K562 (cell line): ENCODE measurements at regions not wholly inside any gene's neighbourhood (a gene's known extent, or its start where the extent isn't known, plus 50 kb on each side); places are given as distances from the start of the nearest gene placed in this dataset.

Experiments
- ATAC-seq: fragments of 200-7000 bp; cut with Tn5 transposase; 3 replicates; pipeline ENCODE4 v1.9.1; 2020; ENCODE audit warnings: moderate library complexity
- BruUV-seq: library from RNA; stranded (reverse); fragments of 400-500 nt; replicated peaks from 2 replicates; lab custom pipeline; 2021; lab: Mats Ljungman, UMichigan
- CTCF ChIA-PET: fragments of 300-600 bp; formaldehyde crosslinking; extraction: SDS; loops from one replicate; lab custom pipeline; 2021; ENCODE audit warnings: low intra/inter-chr PET ratio; lab: Yijun Ruan, JAX
- POLR2A ChIA-PET: fragments of 300-600, 350-650 bp; sonication (Branson Sonifier 250); formaldehyde crosslinking; extraction: SDS; loops from one replicate; lab custom pipeline; 2021; ENCODE audit warnings: antibody characterized with exemption, inconsistent platforms; lab: Yijun Ruan, JAX
- DNase-seq, 4 experiments: peaks; one replicate each; pipeline versions ENCODE4 v3.0.0 to v3.0.0-alpha.2; 2011 to 2018; ENCODE audit warnings: low spot score in 3 of 4, mixed read lengths in 3 of 4; ENCODE audit errors: extremely low read depth in 1 of 4
- FAIRE-seq: peaks from 2 replicates; lab custom pipeline; 2011; peaks lifted over from hg19 to GRCh38; lab: Jason Lieb, UNC
- H2AFZ ChIP-seq: 2 replicates; pipeline ENCODE4 v1.6.0; 2011; ENCODE audit warnings: low read depth, low read length, control low read depth, inconsistent platforms
- H3K27ac ChIP-seq: fragments of 200-600 bp; 3 replicates; pipeline ENCODE4 v1.8.0; 2011; ENCODE audit warnings: low read depth, mild to moderate bottlenecking, control low read depth, inconsistent platforms, low read length, moderate library complexity, mixed read lengths; ENCODE audit errors: extremely low read depth
- H3K27me3 ChIP-seq, 2 experiments: fragments of 300-600 bp in 1 of 2; 2 replicates in 1 of 2; 3 replicates in 1 of 2; pipeline versions ENCODE4 v1.6.0 to v1.8.0; 2011; ENCODE audit warnings: inconsistent platforms in 2 of 2, low read length in 2 of 2, mild to moderate bottlenecking in 1 of 2, mixed read lengths in 1 of 2, moderate library complexity in 1 of 2; ENCODE audit not compliant: control insufficient read depth in 2 of 2, insufficient read depth in 2 of 2
- H3K36me3 ChIP-seq: fragments of 300-600 bp; 3 replicates; pipeline ENCODE4 v1.8.0; 2011; ENCODE audit warnings: mild to moderate bottlenecking, low read length, inconsistent platforms; ENCODE audit not compliant: control insufficient read depth, insufficient read depth
- H3K4me1 ChIP-seq, 2 experiments: fragments of 200-600 bp in 1 of 2; replicated peaks in 1 of 2; 2 replicates in 1 of 2; 3 replicates in 1 of 2; pipeline versions ENCODE4 v1.5.1 to v1.8.0; 2011; ENCODE audit warnings: inconsistent platforms in 2 of 2, low read length in 2 of 2, mild to moderate bottlenecking in 1 of 2, mixed read lengths in 1 of 2, moderate library complexity in 1 of 2; ENCODE audit not compliant: control insufficient read depth in 2 of 2, insufficient read depth in 2 of 2
- H3K4me2 ChIP-seq: 2 replicates; pipeline ENCODE4 v1.6.1; 2011; ENCODE audit warnings: low read length, control low read depth, inconsistent platforms, mixed read lengths; ENCODE audit not compliant: insufficient read depth
- H3K4me3 ChIP-seq: fragments of 200-600 bp; sonication (generic), shearing (Covaris generic); 2 replicates; pipeline ENCODE4 v1.5.1; 2016; ENCODE audit warnings: control low read depth, inconsistent platforms
- H3K79me2 ChIP-seq: fragments of 200-600 bp; 3 replicates; pipeline ENCODE4 v1.8.0; 2011; ENCODE audit warnings: low read length, inconsistent platforms; ENCODE audit not compliant: control insufficient read depth, insufficient read depth
- H3K9ac ChIP-seq, 2 experiments: 2 replicates each; pipeline versions ENCODE4 v1.6.0 to v1.6.1; 2011; ENCODE audit warnings: low read depth in 2 of 2, low read length in 2 of 2, control low read depth in 1 of 2, inconsistent platforms in 1 of 2, mild to moderate bottlenecking in 1 of 2, mixed read lengths in 1 of 2; ENCODE audit not compliant: insufficient read depth in 1 of 2
- H3K9me1 ChIP-seq: one replicate; pipeline ENCODE4 v1.6.0; 2011; ENCODE audit warnings: inconsistent platforms, mild to moderate bottlenecking, low read length, moderate library complexity; ENCODE audit not compliant: control insufficient read depth, insufficient read depth
- H3K9me3 ChIP-seq: replicated peaks from 2 replicates; pipeline ENCODE4 v1.5.1; 2011; ENCODE audit warnings: low read depth, low read length, inconsistent platforms; ENCODE audit not compliant: control insufficient read depth, insufficient read depth
- H4K20me1 ChIP-seq: replicated peaks from 2 replicates; pipeline ENCODE4 v1.6.1; 2011; ENCODE audit warnings: low read length, inconsistent platforms, mixed read lengths; ENCODE audit not compliant: control insufficient read depth, insufficient read depth
- BRCA1 ChIP-seq, 2 experiments: fragments of 450-650 bp in 1 of 2; sonication (generic) in 1 of 2; formaldehyde crosslinking in 1 of 2; IDR thresholded peaks; 2 replicates each; pipeline versions ENCODE4 v1.5.0 to v1.6.1; 2017 to 2020; ENCODE audit warnings: mild to moderate bottlenecking in 1 of 2, missing genetic modification reagents in 1 of 2
- DNMT1 ChIP-seq: fragments of 450-650 bp; IDR thresholded peaks from 2 replicates; pipeline ENCODE4 v1.6.1; 2016; ENCODE audit warnings: antibody characterized with exemption, mild to moderate bottlenecking
- HINFP ChIP-seq: fragments of 450-650 bp; conservative IDR thresholded peaks from 2 replicates; pipeline ENCODE4 v1.6.1; 2016; ENCODE audit warnings: missing genetic modification characterization, low read depth, mild to moderate bottlenecking, control low read depth, missing compliant biosample characterization
- NFRKB ChIP-seq: fragments of 450-650 bp; IDR thresholded peaks from 2 replicates; pipeline ENCODE4 v1.6.1; 2016; ENCODE audit warnings: low read depth
- POLR2AphosphoS5 ChIP-seq: IDR thresholded peaks from 2 replicates; pipeline ENCODE4 v1.6.1; 2011; ENCODE audit warnings: mild to moderate bottlenecking, low read depth, low read length, moderate library complexity; ENCODE audit not compliant: control insufficient read depth, insufficient read depth
- TRIM24 ChIP-seq, 2 experiments: fragments of 450-650 bp; IDR thresholded peaks; 2 replicates each; pipeline ENCODE4 v1.6.1; 2016
- ZNF57 ChIP-seq: fragments of 450-650 bp; formaldehyde crosslinking; IDR thresholded peaks from 2 replicates; pipeline ENCODE4 v1.4.0; 2020; ENCODE audit warnings: mild to moderate bottlenecking, moderate library complexity
- WGBS: fragments of 100-300 bp; shearing (Covaris generic); methylation state at CpG from one replicate; pipeline ENCODE4 v1.1.6; 2016; ENCODE audit warnings: low coverage, mixed read lengths; ENCODE audit not compliant: insufficient coverage; ENCODE audit errors: missing lambda C conversion rate; 5-methylcytosine and 5-hydroxymethylcytosine counted together
- in situ Hi-C: fragments of 300-500 bp; cut with MboI; formaldehyde crosslinking; loops from 4 replicates; pipeline ENCODE4 v1.15.0; 2018; ENCODE audit warnings: inconsistent platforms, mixed read lengths
- intact Hi-C: fragments of 100-400 bp; cut with micrococcal nuclease; formaldehyde crosslinking; loops from 2 replicates; pipeline ENCODE4 v1.14.2; 2022
- TF ChIP-seq, protein P1 (sequence below): sonication (generic); formaldehyde crosslinking; IDR thresholded peaks from 2 replicates; pipeline ENCODE4 v1.8.0; 2022; ENCODE audit warnings: mild to moderate bottlenecking, missing genetic modification reagents

DNA sequence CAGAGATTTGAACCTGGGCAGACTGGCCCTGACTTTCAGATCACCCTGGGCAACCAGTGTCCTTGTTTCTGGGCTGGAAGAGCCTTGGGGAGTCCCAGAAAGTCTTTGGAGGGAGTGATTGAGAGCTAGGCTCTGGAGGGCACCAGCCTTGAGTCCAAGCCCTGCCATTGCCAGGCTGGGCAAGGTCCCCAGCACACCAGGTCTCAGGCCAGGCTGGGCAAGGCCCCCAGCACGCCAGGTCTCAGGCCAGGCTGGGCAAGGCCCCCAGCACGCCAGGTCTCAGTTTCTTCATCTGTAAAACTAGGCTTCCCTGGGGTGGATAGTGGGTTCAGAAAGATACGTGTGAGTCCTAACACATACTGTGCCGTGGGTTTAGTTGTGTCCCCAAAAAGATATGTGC lies 135.0 kb downstream of the IRF8 start:
- no peaks in the 10 kb centered on the region for H3K36me3 ChIP-seq
- H3K4me1 ChIP-seq, result no peaks in the 10 kb centered on the region; a peak in 1 of 5 replicates
- no peak overlapping the region for H3K4me3 ChIP-seq
- BruUV-seq, result no TSS peak
- no peaks in the 10 kb centered on the region for H3K9me1 ChIP-seq
- no peak overlapping the region for H2AFZ ChIP-seq
- no peaks in the 10 kb centered on the region for H3K9me3 ChIP-seq
- H3K27ac ChIP-seq, result no peak overlapping the region
- no peak overlapping the region for H3K4me2 ChIP-seq
- H3K79me2 ChIP-seq, result no peaks in the 10 kb centered on the region
- whole genome bisulfite sequencing, result 0% methylated on average over 4 of the region's 4 CpGs
- H4K20me1 ChIP-seq, result no peaks in the 10 kb centered on the region
- H3K27me3 ChIP-seq, result peaks cover 18 to 44% of the 10 kb centered on the region in 2 experiments
- CTCF ChIA-PET, result no interaction called here
- POLR2A ChIA-PET, result interaction anchor here (1.0 kb wide), 1 partner anchor 8 kb away, joined by 4 read pairs; no protein-coding TSS in a partner anchor
- TF ChIP-seq HINFP (tag), result no peak
- TF ChIP-seq, protein P1, sequence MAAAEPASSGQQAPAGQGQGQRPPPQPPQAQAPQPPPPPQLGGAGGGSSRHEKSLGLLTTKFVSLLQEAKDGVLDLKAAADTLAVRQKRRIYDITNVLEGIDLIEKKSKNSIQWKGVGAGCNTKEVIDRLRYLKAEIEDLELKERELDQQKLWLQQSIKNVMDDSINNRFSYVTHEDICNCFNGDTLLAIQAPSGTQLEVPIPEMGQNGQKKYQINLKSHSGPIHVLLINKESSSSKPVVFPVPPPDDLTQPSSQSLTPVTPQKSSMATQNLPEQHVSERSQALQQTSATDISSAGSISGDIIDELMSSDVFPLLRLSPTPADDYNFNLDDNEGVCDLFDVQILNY (CRISPR knock-in tag), result no peak
- TF ChIP-seq TRIM24 (IDR thresholded peaks at IDR 0.05), result no peak
- no peak for TF ChIP-seq NFRKB
- no peak for TF ChIP-seq DNMT1
- no peak for TF ChIP-seq ZNF57 (CRISPR knock-in tag)
- no peak for TF ChIP-seq BRCA1 (IDR thresholded peaks at IDR 0.05)
- no peak for TF ChIP-seq BRCA1 (CRISPR knock-in tag; IDR thresholded peaks at IDR 0.05)
- TF ChIP-seq POLR2AphosphoS5, result no peak
- DNase-seq (no peak), FAIRE-seq (no peak), ATAC-seq (no peak)
- in situ Hi-C loops (no loop called here), intact Hi-C loops (no loop called here)
- H3K9ac ChIP-seq, result no peak overlapping the region
